Endodermal cell (in vitro differentiated cells): ENCODE measurements at regions not wholly inside any gene's neighbourhood (a gene's known extent, or its start where the extent isn't known, plus 50 kb on each side); places are given as distances from the start of the nearest gene placed in this dataset.

Experiments used
- DNase-seq: peaks from one replicate; pipeline ENCODE4 v3.0.0-alpha.2; 2017
- H3K27ac ChIP-seq: 2 replicates; pipeline ENCODE4 v1.5.1; 2013; ENCODE audit warnings: mild to moderate bottlenecking, low read depth, low read length, moderate library complexity
- H3K27me3 ChIP-seq: 2 replicates; pipeline ENCODE4 v1.6.1; 2013; ENCODE audit warnings: mild to moderate bottlenecking, low read length, moderate library complexity; ENCODE audit not compliant: insufficient read depth, control insufficient read depth, poor library complexity, severe bottlenecking
- H3K36me3 ChIP-seq: 2 replicates; pipeline ENCODE4 v1.7.0; 2013; ENCODE audit warnings: mild to moderate bottlenecking, low read length, moderate library complexity; ENCODE audit not compliant: control insufficient read depth, insufficient read depth
- H3K4me1 ChIP-seq: one replicate; pipeline ENCODE4 v1.7.0; 2013; ENCODE audit warnings: low read length; ENCODE audit not compliant: control insufficient read depth, insufficient read depth
- H3K4me3 ChIP-seq: 2 replicates; pipeline ENCODE4 v1.5.1; 2013; ENCODE audit warnings: mild to moderate bottlenecking, low read length, moderate library complexity
- H3K9ac ChIP-seq: 2 replicates; pipeline ENCODE4 v1.6.1; 2013; ENCODE audit warnings: mild to moderate bottlenecking, low read length, moderate library complexity; ENCODE audit not compliant: poor library complexity, severe bottlenecking; ENCODE audit errors: extremely low read depth
- H3K9me3 ChIP-seq: 2 replicates; pipeline ENCODE4 v1.6.1; 2013; ENCODE audit warnings: mild to moderate bottlenecking, low read length, moderate library complexity; ENCODE audit not compliant: control insufficient read depth
- H3K27ac Mint-ChIP-seq: 2 replicates; pipeline ENCODE4 v1.8.0; 2020; ENCODE audit warnings: mixed read lengths
- H3K27me3 Mint-ChIP-seq: 2 replicates; pipeline ENCODE4 v1.8.0; 2021; ENCODE audit warnings: mild to moderate bottlenecking, mixed read lengths; ENCODE audit not compliant: insufficient read depth
- H3K36me3 Mint-ChIP-seq: 2 replicates; pipeline ENCODE4 v1.8.0; 2020; ENCODE audit warnings: low read depth, mixed read lengths
- H3K4me1 Mint-ChIP-seq: 2 replicates; pipeline ENCODE4 v1.8.0; 2020; ENCODE audit warnings: mixed read lengths
- H3K4me3 Mint-ChIP-seq: 2 replicates; pipeline ENCODE4 v1.8.0; 2020; ENCODE audit warnings: mild to moderate bottlenecking, moderate library complexity, mixed read lengths
- H3K9me3 Mint-ChIP-seq: 2 replicates; pipeline ENCODE4 v1.8.0; 2020; ENCODE audit warnings: mild to moderate bottlenecking, mixed read lengths
- CTCF ChIP-seq: fragments of 200-600 bp; sonication (generic); conservative IDR thresholded peaks from 2 replicates; pipeline ENCODE4 v1.5.0; 2021; ENCODE audit warnings: antibody characterized with exemption, mild to moderate bottlenecking
- WGBS, 2 experiments: methylation state at CpG; one replicate each; pipeline versions ENCODE4 v1.1.5 to v1.1.7; 2013; ENCODE audit warnings: missing lambda C conversion rate in 2 of 2, mixed read lengths in 1 of 2; ENCODE audit not compliant: insufficient coverage in 1 of 2, insufficient read length in 1 of 2; 5-methylcytosine and 5-hydroxymethylcytosine counted together

DNA sequence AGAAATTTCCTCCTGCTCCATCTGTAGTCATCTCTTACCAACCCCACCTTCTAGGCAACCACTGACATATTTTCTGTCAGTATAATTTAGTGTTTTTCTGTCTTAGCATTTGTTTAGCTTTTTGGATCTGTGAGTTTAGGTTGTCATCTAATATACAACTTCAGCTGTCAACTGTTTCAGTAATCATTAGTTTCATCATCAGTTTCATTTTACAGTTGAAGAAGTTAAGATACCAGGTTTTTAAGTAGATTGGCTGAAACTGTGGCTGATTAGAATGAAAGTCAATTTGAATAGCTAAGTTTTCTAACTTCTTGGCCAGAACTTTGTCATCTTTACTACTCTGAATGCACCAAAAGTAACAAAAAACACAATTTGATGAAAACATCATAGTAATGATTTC lies 1957.3 kb downstream of the NCAM2 start:
- no peak overlapping the region for H3K27ac Mint-ChIP-seq
- Histone ChIP-seq H3K27ac (no peak overlapping the region), H3K4me1 (no peaks in the 10 kb centered on the region), H3K4me3 (no peak overlapping the region), H3K9me3 (peaks cover 3% of the 10 kb centered on the region), H3K27me3 (no peaks in the 10 kb centered on the region), H3K36me3 (no peaks in the 10 kb centered on the region), H3K9ac (no peak overlapping the region)
- no peak for DNase-seq
- H3K36me3 Mint-ChIP-seq: no peaks in the 10 kb centered on the region
- H3K27me3 Mint-ChIP-seq: no peaks in the 10 kb centered on the region
- H3K9me3 Mint-ChIP-seq: peaks cover 8% of the 10 kb centered on the region
- no peak for TF ChIP-seq CTCF
- H3K4me1 Mint-ChIP-seq: no peaks in the 10 kb centered on the region
- no peak overlapping the region for H3K4me3 Mint-ChIP-seq

GRCh38 chr21:22961258-22961657 lies 1963.0 kb downstream of the NCAM2 start:
- Mint-ChIP-seq H3K36me3 (no peaks in the 10 kb centered on the region), H3K9me3 (peaks cover 3% of the 10 kb centered on the region)
- WGBS, 2 experiments: 91% methylated on average over 5 of the region's 5 CpGs; no CpG with 5 or more reads in 1 of the 2 experiments

GRCh38 chr21:22965455-22966135 lies 1967.4 kb downstream of the NCAM2 start:
- H3K36me3 Mint-ChIP-seq: no peaks in the 10 kb centered on the region
- no peak overlapping the region for H3K27ac Mint-ChIP-seq
- H3K9me3 Mint-ChIP-seq: no peaks in the 10 kb centered on the region
- Histone ChIP-seq H3K36me3 (no peaks in the 10 kb centered on the region), H3K27me3 (no peaks in the 10 kb centered on the region), H3K9ac (no peak overlapping the region), H3K9me3 (no peaks in the 10 kb centered on the region), H3K4me3 (no peak overlapping the region), H3K4me1 (no peaks in the 10 kb centered on the region), H3K27ac (no peak overlapping the region)
- peak; percentile 48 for DNase-seq
- 94 to 100% methylated on average over 2 to 3 of the region's 3 CpGs for WGBS, 2 experiments
- H3K4me3 Mint-ChIP-seq: no peak overlapping the region
- H3K27me3 Mint-ChIP-seq: no peaks in the 10 kb centered on the region
- TF ChIP-seq CTCF: peak; percentile 48
- peaks cover 7% of the 10 kb centered on the region for H3K4me1 Mint-ChIP-seq

More at GRCh38 chr21:22961258-22961657, 1963.0 kb downstream of the NCAM2 start:
- Mint-ChIP-seq H3K27me3 (no peaks in the 10 kb centered on the region), H3K4me3 (no peak overlapping the region), H3K4me1 (peaks cover 7% of the 10 kb centered on the region), H3K27ac (no peak overlapping the region)
- no peaks in the 10 kb centered on the region for H3K9me3 ChIP-seq
- H3K9ac ChIP-seq: no peak overlapping the region
- H3K4me1 ChIP-seq: no peaks in the 10 kb centered on the region
- no peak overlapping the region for H3K4me3 ChIP-seq
- TF ChIP-seq CTCF: no peak
- H3K36me3 ChIP-seq: no peaks in the 10 kb centered on the region
- DNase-seq: no peak
- no peak overlapping the region for H3K27ac ChIP-seq
- no peaks in the 10 kb centered on the region for H3K27me3 ChIP-seq
